A673 (cell line): ENCODE measurements at regions not wholly inside any gene's neighbourhood (a gene's known extent, or its start where the extent isn't known, plus 50 kb on each side); places are given as distances from the start of the nearest gene placed in this dataset.

Experiments
- CTCF ChIP-seq: fragments of 300-800, 200-600 bp; sonication (generic); conservative IDR thresholded peaks from 2 replicates; pipeline ENCODE4 v1.5.1; 2017; ENCODE audit warnings: low read depth, mild to moderate bottlenecking, antibody characterized with exemption, low read length, moderate library complexity, mixed read lengths
- EZH2 ChIP-seq: fragments of 200-600 bp; sonication (generic); IDR thresholded peaks from 2 replicates; pipeline ENCODE4 v1.6.1; 2017; ENCODE audit warnings: borderline replicate concordance, low read depth, mild to moderate bottlenecking, mixed read lengths, antibody characterized with exemption, low read length; ENCODE audit not compliant: poor library complexity, severe bottlenecking

- no peak for TF ChIP-seq CTCF
- no peak for TF ChIP-seq EZH2
Measured at GRCh38 chr10:111486346-111486745, 409.5 kb downstream of the ADRA2A start.
